B cell (primary cell): ENCODE measurements at regions not wholly inside any gene's neighbourhood (a gene's known extent, or its start where the extent isn't known, plus 50 kb on each side); places are given as distances from the start of the nearest gene placed in this dataset.
A peak's percentile ranks its signal among the peaks of the same experiment; 100 is the strongest.

Source experiments
- ATAC-seq: fragments of 200-7000 bp; cut with Tn5 transposase; one replicate; pipeline ENCODE4 v1.10.0; 2021; ENCODE audit warnings: low read depth, mild to moderate bottlenecking, moderate number of reproducible peaks, moderate library complexity
- CTCF ChIA-PET: fragments of 350-600 bp; sonication (Branson Sonifier 250); formaldehyde crosslinking; loops from one replicate; lab custom pipeline; 2021; ENCODE audit warnings: antibody characterized with exemption, inconsistent platforms; lab: Charles Lee
- POLR2A ChIA-PET: fragments of 350-600 bp; sonication (Branson Sonifier 250); formaldehyde crosslinking; loops from one replicate; lab custom pipeline; 2021; ENCODE audit warnings: antibody characterized with exemption; lab: Charles Lee
- DNase-seq: peaks from one replicate; pipeline ENCODE4 v3.0.0; 2013
- H2AFZ ChIP-seq: 2 replicates; pipeline ENCODE4 v1.6.1; 2012; ENCODE audit warnings: mild to moderate bottlenecking, low read depth, low read length; ENCODE audit not compliant: insufficient read depth, poor library complexity, severe bottlenecking
- H3K27ac ChIP-seq, 2 donors: 1 replicate in 1 of 2; 2 replicates in 1 of 2; pipeline ENCODE4 v1.5.1; 2012 to 2013; ENCODE audit warnings: low read length in 2 of 2, mild to moderate bottlenecking in 2 of 2, moderate library complexity in 1 of 2
- H3K27me3 ChIP-seq, 4 experiments: fragments of 200-600 bp in 1 of 4; sonication (generic) in 1 of 4; replicated peaks in 1 of 4; 1 replicate in 2 of 4; 2 replicates in 2 of 4; pipeline versions ENCODE4 v1.6.1 to v1.7.0; 2013 to 2016; ENCODE audit warnings: low read length in 3 of 4, mild to moderate bottlenecking in 2 of 4, mixed read lengths in 1 of 4, moderate library complexity in 1 of 4; ENCODE audit not compliant: insufficient read depth in 4 of 4, control insufficient read depth in 3 of 4; ENCODE audit errors: control extremely low read depth in 1 of 4
- H3K36me3 ChIP-seq, 2 experiments: replicated peaks in 1 of 2; 1 replicate in 1 of 2; 2 replicates in 1 of 2; pipeline versions ENCODE4 v1.6.1 to v1.7.1; 2013; ENCODE audit warnings: low read length in 1 of 2; ENCODE audit not compliant: insufficient read depth in 2 of 2, control insufficient read depth in 1 of 2; ENCODE audit errors: control extremely low read depth in 1 of 2, extremely low read depth in 1 of 2
- H3K4me1 ChIP-seq, 2 donors: fragments of 200-600 bp in 1 of 2; sonication (generic) in 1 of 2; 1 replicate in 1 of 2; 2 replicates in 1 of 2; pipeline versions ENCODE4 v1.5.1 to v1.6.1; 2013 to 2017; ENCODE audit warnings: low read length in 2 of 2; ENCODE audit not compliant: control insufficient read depth in 2 of 2, insufficient read depth in 2 of 2
- H3K4me2 ChIP-seq: replicated peaks from 2 replicates; pipeline ENCODE3; 2012; ENCODE audit warnings: mild to moderate bottlenecking, low read depth, low read length; ENCODE audit not compliant: poor library complexity, severe bottlenecking
- H3K4me3 ChIP-seq, 5 experiments: fragments of 200-600 bp in 1 of 5; sonication (generic) in 1 of 5; 1 replicate in 3 of 5; 2 replicates in 2 of 5; pipeline versions ENCODE4 v1.5.1 to v1.7.0; 2011 to 2016; ENCODE audit warnings: low read length in 4 of 5, mild to moderate bottlenecking in 4 of 5, low read depth in 2 of 5, control low read depth in 1 of 5, moderate library complexity in 1 of 5; ENCODE audit not compliant: insufficient read depth in 1 of 5; ENCODE audit errors: control extremely low read depth in 1 of 5, extremely low read depth in 1 of 5
- H3K79me2 ChIP-seq: fragments of 200-600 bp; sonication (generic); one replicate; pipeline ENCODE4 v1.6.0; 2016; ENCODE audit warnings: low read length; ENCODE audit not compliant: control insufficient read depth, insufficient read depth
- H3K9ac ChIP-seq: fragments of 200-600 bp; sonication (generic); 2 replicates; pipeline ENCODE4 v1.6.1; 2017; ENCODE audit warnings: mild to moderate bottlenecking, low read length, moderate library complexity
- H3K9me3 ChIP-seq, 3 donors: one replicate each; pipeline versions ENCODE4 v1.6.1 to v1.7.1; 2013; ENCODE audit warnings: low read length in 2 of 3; ENCODE audit not compliant: control insufficient read depth in 2 of 3, insufficient read depth in 1 of 3; ENCODE audit errors: control extremely low read depth in 1 of 3
- H4K20me1 ChIP-seq: 2 replicates; pipeline ENCODE4 v1.6.0; 2012; ENCODE audit warnings: mild to moderate bottlenecking, low read length; ENCODE audit not compliant: insufficient read depth, control insufficient read depth, poor library complexity, severe bottlenecking
- H3K27ac Mint-ChIP-seq: one replicate; pipeline ENCODE4 v1.8.0; 2021; ENCODE audit warnings: mixed read lengths
- H3K27me3 Mint-ChIP-seq: one replicate; pipeline ENCODE4 v1.8.0; 2021; ENCODE audit warnings: mixed read lengths
- H3K4me1 Mint-ChIP-seq: one replicate; pipeline ENCODE4 v1.8.0; 2021; ENCODE audit warnings: mixed read lengths
- H3K4me3 Mint-ChIP-seq: one replicate; pipeline ENCODE4 v1.8.0; 2021; ENCODE audit warnings: mixed read lengths
- H3K9me3 Mint-ChIP-seq: one replicate; pipeline ENCODE4 v1.8.0; 2022; ENCODE audit warnings: mixed read lengths; ENCODE audit not compliant: insufficient read depth
- EZH2 ChIP-seq: IDR thresholded peaks from 2 replicates; pipeline ENCODE4 v1.6.1; 2012; ENCODE audit warnings: borderline replicate concordance, low read depth, mild to moderate bottlenecking, moderate library complexity, low read length; ENCODE audit not compliant: insufficient read depth, poor library complexity, severe bottlenecking
- WGBS: methylation state at CpG from one replicate; pipeline ENCODE4 v1.1.5; 2013; ENCODE audit warnings: missing lambda C conversion rate; ENCODE audit not compliant: insufficient coverage; 5-methylcytosine and 5-hydroxymethylcytosine counted together
- intact Hi-C: fragments of 100-400 bp; cut with micrococcal nuclease; formaldehyde crosslinking; loops from one replicate; pipeline ENCODE4 v1.10.0; 2022
- TF ChIP-seq, protein P1 (sequence below): fragments of 200-600 bp; IDR thresholded peaks from one replicate; pipeline ENCODE4 v1.8.0; 2022; ENCODE audit warnings: antibody characterized with exemption, mild to moderate bottlenecking

DNA sequence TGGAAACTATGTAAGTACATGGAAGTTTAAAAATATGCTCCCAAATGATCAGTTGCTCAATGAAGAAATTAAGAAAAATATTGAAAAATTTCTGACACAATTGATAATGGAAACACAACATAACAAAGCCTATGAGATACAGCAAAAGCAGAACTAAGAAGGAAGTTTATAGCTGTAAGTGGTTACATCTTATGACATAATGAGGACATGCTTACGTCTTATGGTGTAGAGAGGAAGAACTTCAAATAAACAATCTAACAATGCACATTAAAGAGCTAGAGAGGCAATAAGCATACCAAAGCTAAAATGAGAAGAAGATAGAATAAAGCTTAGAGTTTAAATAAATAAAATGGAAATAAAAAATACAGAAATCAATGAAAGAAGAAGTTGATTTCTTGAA, 50.0 kb upstream of the CEACAM21 start:
- H3K36me3 ChIP-seq: no peaks in the 10 kb centered on the region
- WGBS: no CpG with 5 or more reads among the region's 1 CpG
- TF ChIP-seq, protein P1, sequence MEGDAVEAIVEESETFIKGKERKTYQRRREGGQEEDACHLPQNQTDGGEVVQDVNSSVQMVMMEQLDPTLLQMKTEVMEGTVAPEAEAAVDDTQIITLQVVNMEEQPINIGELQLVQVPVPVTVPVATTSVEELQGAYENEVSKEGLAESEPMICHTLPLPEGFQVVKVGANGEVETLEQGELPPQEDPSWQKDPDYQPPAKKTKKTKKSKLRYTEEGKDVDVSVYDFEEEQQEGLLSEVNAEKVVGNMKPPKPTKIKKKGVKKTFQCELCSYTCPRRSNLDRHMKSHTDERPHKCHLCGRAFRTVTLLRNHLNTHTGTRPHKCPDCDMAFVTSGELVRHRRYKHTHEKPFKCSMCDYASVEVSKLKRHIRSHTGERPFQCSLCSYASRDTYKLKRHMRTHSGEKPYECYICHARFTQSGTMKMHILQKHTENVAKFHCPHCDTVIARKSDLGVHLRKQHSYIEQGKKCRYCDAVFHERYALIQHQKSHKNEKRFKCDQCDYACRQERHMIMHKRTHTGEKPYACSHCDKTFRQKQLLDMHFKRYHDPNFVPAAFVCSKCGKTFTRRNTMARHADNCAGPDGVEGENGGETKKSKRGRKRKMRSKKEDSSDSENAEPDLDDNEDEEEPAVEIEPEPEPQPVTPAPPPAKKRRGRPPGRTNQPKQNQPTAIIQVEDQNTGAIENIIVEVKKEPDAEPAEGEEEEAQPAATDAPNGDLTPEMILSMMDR: no peak
- TF ChIP-seq EZH2: no peak
- H3K9me3 Mint-ChIP-seq: peaks cover 12% of the 10 kb centered on the region
- no peak overlapping the region for H3K4me2 ChIP-seq
- H3K27ac Mint-ChIP-seq: peak overlapping the region; percentile 8
- CTCF ChIA-PET: interaction anchor here (0.8 to 1.3 kb wide), 5 partner anchors 15 to 77 kb away, joined by 3 to 10 read pairs (median 5); no protein-coding TSS in a partner anchor
- H3K4me3 ChIP-seq: no peak overlapping the region
- intact Hi-C loops: no loop called here
- no peak overlapping the region for H3K4me3 Mint-ChIP-seq
- peaks cover 35 to 47% of the 10 kb centered on the region in 2 donors for H3K4me1 ChIP-seq
- H3K4me1 Mint-ChIP-seq: peaks cover 64% of the 10 kb centered on the region
- POLR2A ChIA-PET: interaction anchor here (0.6 to 0.7 kb wide), 2 partner anchors 23 to 178 kb away, joined by 3 read pairs; no protein-coding TSS in a partner anchor
- no peak for DNase-seq
- no peaks in the 10 kb centered on the region for H3K27me3 Mint-ChIP-seq
- ATAC-seq: no peak
- H3K79me2 ChIP-seq: no peaks in the 10 kb centered on the region
- no peaks in the 10 kb centered on the region for H4K20me1 ChIP-seq
- H3K27me3 ChIP-seq: no peaks in the 10 kb centered on the region
- peaks cover 2 to 22% (median 19%) of the 10 kb centered on the region in 3 donors for H3K9me3 ChIP-seq
- H3K27ac ChIP-seq: no peak overlapping the region
- H2AFZ ChIP-seq: no peak overlapping the region
- no peak overlapping the region for H3K9ac ChIP-seq
